A673 (cell line): ENCODE measurements at regions not wholly inside any gene's neighbourhood (a gene's known extent, or its start where the extent isn't known, plus 50 kb on each side); places are given as distances from the start of the nearest gene placed in this dataset.
"Not testable (repeated sequence)": the region's sequence is repeated elsewhere in the genome, so short reads cannot be mapped to it uniquely, and the experiment has no call there.

Experiments
- BruUV-seq: library from RNA; stranded (reverse); fragments of 400-500 nt; replicated peaks from 2 replicates; lab custom pipeline; 2021; lab: Mats Ljungman, UMichigan
- CTCF ChIA-PET: fragments of 300-600 bp; sonication (Branson Sonifier 250); formaldehyde crosslinking; loops from one replicate; lab custom pipeline; 2022; ENCODE audit warnings: antibody characterized with exemption; lab: Charles Lee
- POLR2A ChIA-PET: fragments of 300-600 bp; sonication (Branson Sonifier 250); formaldehyde crosslinking; loops from one replicate; lab custom pipeline; 2022; ENCODE audit warnings: antibody characterized with exemption; ENCODE audit not compliant: low non-redundant PET; lab: Charles Lee
- DNase-seq: peaks from one replicate; pipeline ENCODE4 v3.0.0-alpha.2; 2015; ENCODE audit warnings: low spot score
- H3K27ac ChIP-seq: fragments of 200-600 bp; sonication (generic); 2 replicates; pipeline ENCODE4 v1.5.1; 2016; ENCODE audit warnings: mixed run types, low read depth, mild to moderate bottlenecking, mixed read lengths, antibody characterized with exemption, low read length; ENCODE audit not compliant: poor library complexity, severe bottlenecking
- H3K27me3 ChIP-seq: fragments of 200-600 bp; sonication (generic); replicated peaks from 2 replicates; pipeline ENCODE4 v1.6.1; 2017; ENCODE audit warnings: mixed run types, low read depth, mild to moderate bottlenecking, mixed read lengths, antibody characterized with exemption, low read length; ENCODE audit not compliant: insufficient read depth, poor library complexity
- H3K36me3 ChIP-seq: fragments of 200-600 bp; sonication (generic); 2 replicates; pipeline ENCODE4 v1.6.1; 2016; ENCODE audit warnings: mixed run types, mild to moderate bottlenecking, mixed read lengths, antibody characterized with exemption, low read length; ENCODE audit not compliant: insufficient read depth, poor library complexity, severe bottlenecking
- H3K4me1 ChIP-seq: fragments of 200-600 bp; sonication (generic); 2 replicates; pipeline ENCODE4 v1.6.1; 2017; ENCODE audit warnings: mixed run types, mild to moderate bottlenecking, mixed read lengths, antibody characterized with exemption, low read length; ENCODE audit not compliant: insufficient read depth, poor library complexity, severe bottlenecking
- H3K4me3 ChIP-seq: fragments of 200-600 bp; sonication (generic); 2 replicates; pipeline ENCODE4 v1.5.1; 2016; ENCODE audit warnings: low read depth, mixed run types, mild to moderate bottlenecking, mixed read lengths, low read length; ENCODE audit not compliant: poor library complexity, severe bottlenecking
- H3K9me3 ChIP-seq: fragments of 200-600 bp; sonication (generic); 2 replicates; pipeline ENCODE4 v1.6.1; 2016; ENCODE audit warnings: mixed run types, low read depth, mild to moderate bottlenecking, mixed read lengths, antibody characterized with exemption, low read length; ENCODE audit not compliant: poor library complexity, severe bottlenecking
- CTCF ChIP-seq: fragments of 300-800, 200-600 bp; sonication (generic); conservative IDR thresholded peaks from 2 replicates; pipeline ENCODE4 v1.5.1; 2017; ENCODE audit warnings: low read depth, mild to moderate bottlenecking, antibody characterized with exemption, low read length, moderate library complexity, mixed read lengths
- EZH2 ChIP-seq: fragments of 200-600 bp; sonication (generic); IDR thresholded peaks from 2 replicates; pipeline ENCODE4 v1.6.1; 2017; ENCODE audit warnings: borderline replicate concordance, low read depth, mild to moderate bottlenecking, mixed read lengths, antibody characterized with exemption, low read length; ENCODE audit not compliant: poor library complexity, severe bottlenecking
- intact Hi-C: fragments of 100-400 bp; cut with micrococcal nuclease; formaldehyde crosslinking; loops from one replicate; pipeline ENCODE4 v1.10.0; 2022; ENCODE audit not compliant: unreplicated experiment

- intact Hi-C loops: no loop called here
- Histone ChIP-seq H3K4me1 (no peaks in the 10 kb centered on the region), H3K27me3 (no peaks in the 10 kb centered on the region), H3K36me3 (no peaks in the 10 kb centered on the region), H3K4me3 (no peak overlapping the region), H3K27ac (no peak overlapping the region), H3K9me3 (peaks cover 9% of the 10 kb centered on the region)
- no TSS peak for BruUV-seq
- ChIA-PET CTCF (no interaction called here), POLR2A (no interaction called here)
- DNase-seq: no peak
- no peak for TF ChIP-seq EZH2
- no peak for TF ChIP-seq CTCF
Observed at GRCh38 chr3:80929576-80929975, 831.9 kb downstream of the GBE1 start.

DNA sequence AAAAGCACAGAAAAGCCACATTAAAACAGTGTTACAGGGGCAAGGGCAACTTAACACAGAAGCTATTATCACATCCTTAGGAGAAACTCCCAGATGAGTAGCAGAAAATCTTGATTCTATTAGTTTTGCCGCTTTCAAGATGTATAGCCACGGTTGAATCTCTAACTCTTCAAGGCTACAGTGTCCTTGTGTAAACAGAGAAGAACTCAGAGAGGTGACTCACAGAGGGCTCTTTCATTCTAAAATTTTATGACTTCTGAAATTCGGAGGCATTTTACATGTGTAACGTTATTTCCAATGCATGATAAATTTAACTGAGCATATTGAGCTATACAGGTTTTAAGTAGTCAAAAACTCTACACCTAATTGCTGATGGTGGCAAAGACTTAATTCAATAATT, 846.6 kb downstream of the GBE1 start:
- Histone ChIP-seq H3K27me3 (no peaks in the 10 kb centered on the region), H3K9me3 (no peaks in the 10 kb centered on the region), H3K36me3 (no peaks in the 10 kb centered on the region), H3K4me1 (no peaks in the 10 kb centered on the region), H3K4me3 (no peak overlapping the region), H3K27ac (no peak overlapping the region)
- TF ChIP-seq CTCF (no peak), EZH2 (no peak)
- no TSS peak for BruUV-seq
- intact Hi-C loops: no loop called here
- POLR2A ChIA-PET: no interaction called here
- CTCF ChIA-PET: no interaction called here
- DNase-seq: no peak

GRCh38 chr3:80898211-80898610, 863.2 kb downstream of the GBE1 start:
- POLR2A ChIA-PET: no interaction called here
- Histone ChIP-seq H3K4me3 (no peak overlapping the region), H3K4me1 (no peaks in the 10 kb centered on the region), H3K9me3 (peaks cover 6% of the 10 kb centered on the region), H3K27ac (no peak overlapping the region), H3K36me3 (no peaks in the 10 kb centered on the region), H3K27me3 (no peaks in the 10 kb centered on the region)
- no TSS peak for BruUV-seq
- CTCF ChIA-PET: no interaction called here
- TF ChIP-seq CTCF: no peak
- TF ChIP-seq EZH2: no peak
- intact Hi-C loops: no loop called here
- no peak for DNase-seq

GRCh38 chr3:80897005-80897404, 864.4 kb downstream of the GBE1 start:
- H3K27ac ChIP-seq, H3K27me3 ChIP-seq, H3K4me1 ChIP-seq, DNase-seq, intact Hi-C loops, CTCF ChIA-PET, H3K4me3 ChIP-seq, BruUV-seq, POLR2A ChIA-PET, H3K36me3 ChIP-seq, H3K9me3 ChIP-seq: not testable (repeated sequence)
